HG03095 (cell line): ENCODE measurements at regions not wholly inside any gene's neighbourhood (a gene's known extent, or its start where the extent isn't known, plus 50 kb on each side); places are given as distances from the start of the nearest gene placed in this dataset.

Experiments
- ATAC-seq: cut with Tn5 transposase; IDR thresholded peaks from one replicate; pipeline ENCODE4 v1.9.1; 2021; ENCODE audit warnings: moderate library complexity; ENCODE audit not compliant: unreplicated experiment

DNA sequence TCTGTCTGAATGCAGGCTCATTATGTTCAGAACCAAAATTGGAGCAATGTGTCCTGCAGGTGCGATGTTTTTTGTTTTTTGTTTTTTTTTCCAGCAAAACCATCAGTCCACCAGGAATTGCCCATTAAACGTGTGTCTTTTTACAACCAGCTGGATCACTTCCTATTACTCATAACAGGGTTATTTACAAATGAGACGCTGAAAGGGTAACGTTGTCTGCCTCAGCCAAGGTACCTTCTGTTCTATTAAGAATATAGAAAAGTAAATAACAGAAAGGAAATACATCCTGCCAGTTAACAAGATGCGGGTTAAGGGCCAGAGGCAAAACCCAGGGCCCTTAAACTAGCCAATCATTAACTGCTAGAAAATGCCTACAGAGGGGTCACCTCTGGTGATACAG, 590.4 kb downstream of the TBC1D4 start:
- no peak for ATAC-seq

DNA sequence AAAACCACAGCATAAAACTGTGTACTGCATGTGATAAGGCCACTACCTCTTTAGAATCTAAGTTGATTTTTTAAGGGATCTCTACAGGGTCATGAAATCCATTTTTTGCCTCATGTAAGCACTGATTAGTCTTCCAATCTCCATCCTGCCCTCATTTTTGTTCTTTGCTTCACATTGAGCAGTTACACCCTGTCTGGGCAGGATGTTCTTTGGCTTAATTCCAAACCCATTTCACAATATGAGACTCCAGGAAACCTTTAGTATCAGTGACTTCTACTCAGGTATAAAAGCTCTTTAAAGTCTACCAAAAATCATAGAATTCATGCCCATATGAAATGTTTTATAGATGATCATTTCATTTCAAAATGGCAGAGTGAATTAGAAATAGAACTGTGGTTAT, 592.6 kb downstream of the TBC1D4 start:
- no peak for ATAC-seq

DNA sequence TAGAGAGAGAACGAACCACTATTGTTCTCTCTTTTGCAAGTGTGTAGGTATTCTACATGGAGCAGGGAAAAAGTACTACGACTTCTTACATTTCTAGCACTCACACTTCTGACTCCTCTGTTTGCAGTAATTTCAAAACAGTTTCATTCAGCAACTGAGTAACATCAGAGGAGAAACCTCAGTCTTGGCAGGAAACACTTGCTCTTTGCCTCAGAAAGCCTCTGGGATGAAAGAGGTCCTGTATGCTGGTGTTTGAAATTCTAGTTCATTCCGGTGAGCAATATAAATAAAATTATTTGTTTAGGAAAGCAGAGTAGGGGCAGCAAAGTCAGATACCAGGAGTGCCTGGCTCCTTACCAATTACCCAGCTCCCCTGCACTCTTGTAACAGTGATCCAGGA, 595.5 kb downstream of the TBC1D4 start:
- ATAC-seq = no peak

DNA sequence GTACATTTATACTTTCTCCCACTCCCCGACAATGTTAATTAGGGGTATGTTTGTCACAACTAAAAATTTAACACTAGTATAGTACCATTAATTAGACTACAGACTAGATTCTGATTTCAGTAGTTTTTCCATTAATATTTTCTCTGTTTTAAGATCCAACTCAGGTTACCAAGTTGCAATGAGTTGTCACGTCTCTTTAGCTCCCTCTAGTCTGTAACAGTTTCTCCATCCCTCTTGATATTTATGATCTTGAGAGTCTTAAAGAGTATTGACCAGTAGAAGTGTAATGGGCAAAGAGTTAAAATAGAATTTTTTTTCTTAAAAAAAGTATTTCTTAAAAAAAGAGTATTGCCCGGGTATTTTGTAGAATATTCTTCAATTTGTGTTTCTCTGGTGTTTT, 598.1 kb downstream of the TBC1D4 start:
- ATAC-seq = no peak

DNA sequence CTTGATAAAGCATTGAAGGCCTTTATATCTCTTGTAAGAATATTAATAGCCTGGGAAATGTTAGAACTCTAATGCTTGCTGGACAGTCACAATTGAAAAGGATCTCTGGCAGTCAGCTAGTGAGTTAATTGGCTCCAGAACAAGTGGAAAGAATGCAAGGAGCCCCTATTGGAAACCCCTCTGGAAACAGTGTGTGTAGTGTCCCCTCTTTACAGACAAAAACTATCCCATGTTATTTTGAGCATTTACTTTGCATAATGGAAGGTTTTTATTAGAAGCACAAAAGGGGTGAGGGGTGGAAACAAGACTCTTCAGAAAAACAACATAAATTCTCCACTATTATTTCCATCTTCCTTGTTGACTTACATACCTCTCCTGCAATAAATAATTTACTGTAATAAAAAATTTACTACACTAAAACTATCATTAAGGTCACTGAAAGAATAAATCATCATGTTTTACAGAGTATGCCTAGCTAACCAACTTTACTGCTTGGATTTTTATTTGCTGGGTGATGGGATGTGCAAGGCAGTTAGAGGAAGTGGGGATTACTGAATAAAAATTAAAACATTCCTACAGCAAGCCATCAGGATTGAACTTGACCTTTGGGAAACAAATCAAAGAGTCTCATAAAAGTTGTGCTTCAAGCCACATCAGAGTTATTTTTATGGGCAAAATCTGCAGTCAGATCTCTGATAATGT, 610.4 kb downstream of the TBC1D4 start:
- no peak for ATAC-seq

DNA sequence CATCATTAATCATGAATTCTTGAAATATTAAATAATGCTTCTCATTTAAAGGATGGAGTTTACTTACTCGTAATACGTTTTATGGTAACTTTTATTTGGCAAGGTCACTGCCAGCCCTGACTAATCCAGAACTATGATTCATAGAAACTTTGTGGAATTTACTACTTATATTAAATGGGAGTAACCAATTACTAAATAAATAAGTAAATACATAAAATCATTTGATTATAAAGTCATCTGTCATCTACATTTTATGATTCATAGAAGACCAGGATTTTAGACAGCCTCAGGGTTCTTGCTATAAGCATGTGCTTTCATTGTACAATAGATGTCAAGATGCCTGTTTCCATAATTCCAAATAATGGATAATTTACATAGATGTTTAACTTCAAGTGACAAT, 611.1 kb downstream of the TBC1D4 start:
- ATAC-seq = no peak

DNA sequence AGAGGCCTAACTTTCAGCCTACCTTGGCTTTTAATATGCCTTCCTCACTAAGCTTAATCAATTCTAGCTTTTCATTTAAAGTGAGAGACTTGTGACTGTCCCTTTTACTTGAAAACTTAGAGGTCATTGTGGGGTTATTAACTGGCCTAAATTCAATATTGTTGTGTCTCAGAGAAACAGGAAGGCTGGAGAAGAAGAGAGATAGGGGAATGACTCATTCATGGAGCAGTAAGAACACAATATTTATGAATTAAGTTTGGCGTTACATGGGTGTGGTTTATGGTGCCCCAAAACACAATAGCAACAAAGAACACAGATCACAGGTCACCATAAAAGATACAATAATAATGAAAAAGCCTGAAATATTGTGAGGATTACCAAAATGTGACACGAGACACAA, 612.1 kb downstream of the TBC1D4 start:
- ATAC-seq = no peak

DNA sequence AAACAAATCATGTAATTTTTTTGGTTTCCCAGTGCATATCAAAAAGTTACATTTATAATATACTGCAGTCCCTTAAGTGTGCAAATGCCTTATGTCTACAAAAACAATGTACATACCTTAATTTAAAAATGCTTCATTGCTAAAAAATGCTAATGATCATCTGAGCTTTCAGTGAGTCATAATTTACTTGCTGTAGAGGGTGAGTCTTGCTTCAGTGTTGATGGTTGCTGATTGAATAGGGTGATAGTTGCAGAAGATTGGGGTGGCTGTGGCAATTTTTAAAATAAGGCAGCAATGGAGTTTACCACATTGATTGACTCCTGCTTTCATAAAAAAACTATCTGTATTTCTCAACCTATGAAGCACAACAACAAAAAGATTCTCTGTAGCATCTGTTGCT, 613.9 kb downstream of the TBC1D4 start:
- no peak for ATAC-seq

DNA sequence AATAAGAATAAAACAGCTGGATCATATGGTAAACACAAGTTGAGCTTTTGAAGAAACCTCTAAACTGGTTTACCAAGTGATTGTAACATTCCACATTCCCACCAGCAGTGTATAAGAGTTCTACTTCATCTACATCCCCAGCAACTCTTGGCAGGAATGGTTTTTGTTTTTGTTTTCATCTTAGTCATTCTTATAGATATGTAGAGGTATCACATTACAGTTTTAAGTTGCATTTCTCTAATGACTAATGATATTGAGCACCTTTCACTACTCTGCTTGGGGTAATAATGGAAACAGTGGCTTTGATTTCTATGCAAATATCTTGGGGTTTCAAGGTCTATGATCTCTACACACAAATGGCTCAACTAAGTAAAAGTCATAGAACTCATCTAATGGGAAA, 614.5 kb downstream of the TBC1D4 start:
- no peak for ATAC-seq

DNA sequence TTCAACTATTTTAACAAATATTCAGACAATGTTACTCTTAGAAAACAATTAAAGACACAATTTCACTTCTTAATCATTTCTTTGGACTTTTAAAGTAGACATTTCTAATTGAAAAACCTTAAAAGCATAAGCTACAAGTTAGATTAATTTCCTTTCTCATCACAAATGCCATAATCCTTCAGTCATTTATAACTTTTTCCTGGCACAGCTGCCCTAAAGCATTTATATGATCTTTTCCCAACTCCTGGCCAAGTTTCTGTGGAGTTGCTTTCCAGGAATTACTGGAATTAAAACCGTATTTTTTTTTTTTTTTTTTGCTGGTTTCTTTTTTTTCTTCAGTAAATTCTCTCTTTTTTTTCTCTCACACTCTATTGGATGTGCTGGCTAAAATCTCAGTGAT, 615.9 kb downstream of the TBC1D4 start:
- ATAC-seq = no peak

DNA sequence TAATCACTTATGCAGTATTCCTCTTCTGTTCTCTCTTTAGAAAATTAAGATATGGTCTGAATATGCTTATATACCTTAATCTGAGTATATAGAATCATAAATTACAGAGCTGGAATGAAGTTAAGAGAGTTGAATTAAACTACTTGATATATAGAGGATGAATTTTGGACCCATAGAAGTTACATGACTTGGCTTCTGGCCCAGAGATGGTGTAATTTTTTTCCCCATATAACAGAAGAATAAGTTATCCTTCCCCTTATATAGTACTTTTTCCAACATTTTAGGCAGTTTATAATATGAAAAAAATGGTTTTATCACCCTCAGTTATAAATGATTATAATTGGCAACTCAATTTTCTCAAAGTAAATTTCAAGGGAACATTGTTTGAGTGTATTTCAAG, 616.3 kb downstream of the TBC1D4 start:
- no peak for ATAC-seq

DNA sequence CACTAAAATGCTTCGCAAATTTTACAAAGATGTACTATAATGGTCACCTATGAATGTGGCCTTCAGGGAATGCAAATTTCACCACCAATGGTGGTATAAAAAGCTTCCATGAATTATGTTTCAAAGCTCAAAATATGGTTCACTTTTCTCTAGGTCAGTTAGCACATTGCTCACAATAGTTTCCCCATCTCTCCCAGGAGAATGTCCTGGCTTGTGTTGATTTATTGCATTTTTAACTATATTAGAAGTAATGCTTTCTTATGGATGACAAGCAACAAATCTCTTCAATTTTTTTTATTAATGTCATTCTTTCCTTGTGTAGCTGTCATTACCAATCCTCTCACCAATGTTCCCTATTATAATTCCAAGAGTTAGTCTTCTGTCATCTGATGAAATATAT, 621.2 kb downstream of the TBC1D4 start:
- ATAC-seq = no peak

DNA sequence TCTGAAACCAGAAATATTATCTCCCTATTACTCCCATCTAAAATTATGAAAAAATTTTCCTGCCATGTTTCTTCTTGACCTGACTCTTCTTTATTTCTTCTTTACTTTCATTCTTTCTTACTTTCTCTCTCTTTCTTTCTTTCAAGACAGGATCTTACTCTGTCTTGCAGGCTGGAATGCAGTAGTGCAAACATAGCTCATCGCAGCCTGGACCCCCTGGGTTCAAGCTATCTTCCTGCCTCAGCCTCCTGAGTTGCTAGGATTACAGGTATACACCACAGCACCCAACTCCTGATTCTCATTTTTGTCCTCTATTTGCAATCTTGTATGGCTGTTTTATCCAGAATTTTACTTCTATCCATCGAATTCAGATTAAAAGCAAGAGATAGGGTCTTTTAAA, 631.1 kb downstream of the TBC1D4 start:
- ATAC-seq = no peak

DNA sequence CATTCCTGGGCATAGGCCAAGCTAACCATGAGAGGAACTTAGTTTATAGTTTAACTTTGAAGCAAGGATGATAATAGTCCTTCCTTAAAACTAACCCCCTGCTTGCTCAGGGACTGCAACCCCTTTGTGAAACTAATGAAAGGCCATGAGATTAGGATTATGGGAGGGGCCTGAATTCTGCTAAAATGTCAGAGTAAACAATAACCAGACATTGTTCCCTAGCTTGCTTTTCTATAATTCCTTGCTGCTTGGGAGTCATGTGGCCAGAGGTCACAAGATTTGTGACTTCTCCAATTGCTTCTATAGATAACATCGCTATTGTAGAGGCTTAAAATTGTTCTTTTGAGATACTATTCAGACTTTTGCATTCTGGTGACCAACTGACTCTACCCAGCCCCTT, 634.0 kb downstream of the TBC1D4 start:
- no peak for ATAC-seq

DNA sequence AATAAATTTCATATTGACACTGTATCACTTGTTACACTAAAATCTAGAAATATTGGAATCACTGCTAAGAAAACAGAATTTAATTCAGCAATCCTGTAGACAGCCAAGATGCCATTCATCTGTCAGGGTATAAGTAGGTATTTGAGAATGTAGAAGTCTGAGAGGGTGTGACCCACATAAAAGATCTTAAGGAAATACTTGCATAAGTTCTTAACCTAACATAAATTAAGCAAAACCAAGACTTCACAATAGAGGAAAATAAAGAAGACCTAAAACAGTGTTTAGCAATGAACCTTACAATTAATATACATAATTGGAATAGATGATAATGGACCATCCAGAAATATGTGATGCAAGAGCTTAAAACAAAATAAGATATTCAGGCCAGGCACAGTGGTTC, 636.2 kb downstream of the TBC1D4 start:
- no peak for ATAC-seq

DNA sequence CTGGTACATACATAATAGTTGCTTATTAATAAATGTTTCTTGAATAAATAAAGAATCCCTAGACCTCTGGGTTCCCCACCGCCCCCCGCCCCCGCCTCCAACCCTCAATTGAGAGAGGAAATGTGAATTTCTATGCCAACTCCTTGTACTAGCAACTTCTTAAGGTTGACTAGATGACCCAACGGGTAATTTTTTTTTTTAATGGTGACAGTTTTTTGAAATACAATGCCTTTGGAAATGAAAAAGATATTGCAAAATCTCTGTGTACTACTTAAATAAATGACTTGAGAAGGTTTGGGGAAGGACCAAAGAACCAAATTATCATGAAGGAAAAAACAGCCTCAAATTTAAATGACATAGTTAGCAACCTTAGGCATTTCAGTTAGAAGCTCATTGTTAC, 640.3 kb downstream of the TBC1D4 start:
- ATAC-seq = no peak

DNA sequence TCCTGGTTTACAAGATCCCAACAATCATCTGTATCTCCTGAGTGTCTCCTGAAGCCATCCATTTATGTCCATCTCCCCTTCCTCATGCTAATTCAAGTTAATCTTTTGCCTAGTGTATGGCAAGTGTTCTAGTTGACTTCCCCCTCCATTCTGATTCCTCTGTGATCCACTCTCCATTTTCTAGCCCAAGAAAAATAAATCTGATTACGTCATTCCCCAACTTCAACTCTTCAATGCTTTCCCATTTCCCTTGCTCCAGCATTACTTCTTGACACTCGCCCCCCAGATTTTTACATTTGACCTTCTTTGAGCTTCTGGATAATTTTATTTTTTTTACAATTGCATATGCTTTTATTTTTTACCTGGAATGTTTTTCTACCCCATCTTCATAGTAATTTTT, 640.8 kb downstream of the TBC1D4 start:
- ATAC-seq = no peak

DNA sequence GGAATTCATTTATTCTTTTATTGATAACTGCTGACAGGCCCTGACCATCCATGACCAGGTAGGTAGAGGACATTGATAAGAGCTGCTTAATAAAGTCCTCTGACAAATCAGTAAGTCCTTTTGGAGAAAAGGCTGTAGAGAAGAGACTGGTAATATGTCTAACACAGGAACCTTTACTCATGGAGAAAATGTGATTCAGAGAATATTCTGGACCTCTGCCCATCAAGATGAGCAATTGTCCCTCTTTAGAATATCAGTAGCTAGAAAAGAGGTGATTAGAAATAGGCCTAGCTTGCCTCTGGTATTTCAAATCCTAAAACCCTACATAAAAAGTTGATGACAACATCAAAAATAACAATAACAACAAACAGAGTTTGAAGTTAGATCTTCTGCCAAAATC, 642.3 kb downstream of the TBC1D4 start:
- ATAC-seq = no peak

DNA sequence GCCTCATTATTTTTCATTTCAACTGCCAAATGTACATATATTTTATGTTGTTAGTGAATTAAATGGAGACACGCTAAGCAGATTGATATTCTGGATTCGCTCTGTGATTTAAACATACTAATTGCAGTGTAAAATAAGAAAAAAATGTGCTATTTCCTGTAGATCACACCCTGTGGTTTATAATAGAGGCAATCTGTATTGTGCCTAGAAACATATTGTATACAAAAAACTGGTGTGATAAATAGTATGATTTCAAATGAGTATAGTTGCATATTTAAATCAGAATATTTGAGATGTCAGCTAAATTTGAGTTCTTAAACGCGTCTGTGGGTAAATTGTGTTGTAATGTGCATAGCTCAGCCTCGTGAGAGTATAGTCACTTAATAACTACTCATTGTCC, 643.9 kb downstream of the TBC1D4 start:
- no peak for ATAC-seq

DNA sequence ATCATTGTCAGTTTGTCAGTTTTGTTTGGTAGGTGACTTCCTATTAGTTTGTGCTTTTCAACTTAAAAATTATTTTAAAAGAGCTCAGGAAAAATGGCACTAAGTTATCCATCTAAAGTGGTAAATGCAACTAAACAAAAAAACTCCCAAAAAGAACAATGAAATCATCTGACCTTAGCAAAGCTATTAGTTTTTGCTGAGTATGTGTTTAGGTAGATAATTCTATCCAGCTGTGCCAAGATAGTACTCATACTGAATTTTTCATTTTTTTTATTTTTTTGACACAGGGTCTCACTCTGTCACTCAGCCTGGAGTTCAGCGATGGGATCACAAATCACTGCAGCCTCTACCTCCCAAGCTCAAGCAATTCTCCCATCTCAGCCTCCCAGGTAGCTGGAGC, 645.3 kb downstream of the TBC1D4 start:
- ATAC-seq = no peak

DNA sequence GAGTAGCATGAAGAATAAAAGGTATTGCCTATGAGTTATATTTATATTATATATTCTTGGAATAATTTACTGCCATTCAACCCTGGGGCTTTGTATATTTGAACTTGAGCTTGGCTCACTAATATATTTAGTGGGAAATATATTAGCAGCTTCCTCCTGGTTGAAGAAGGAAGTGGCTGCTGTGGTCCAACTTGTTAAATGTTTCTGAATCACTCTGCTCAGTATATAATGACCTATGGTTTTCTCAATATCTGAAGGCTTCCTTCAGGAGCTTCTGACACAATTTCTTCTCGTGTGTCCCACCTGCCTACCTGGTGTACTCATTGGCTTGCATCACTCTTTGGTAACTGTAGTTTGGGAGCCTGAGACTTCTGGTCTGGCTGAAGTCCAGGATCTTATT, 646.4 kb downstream of the TBC1D4 start:
- no peak for ATAC-seq

DNA sequence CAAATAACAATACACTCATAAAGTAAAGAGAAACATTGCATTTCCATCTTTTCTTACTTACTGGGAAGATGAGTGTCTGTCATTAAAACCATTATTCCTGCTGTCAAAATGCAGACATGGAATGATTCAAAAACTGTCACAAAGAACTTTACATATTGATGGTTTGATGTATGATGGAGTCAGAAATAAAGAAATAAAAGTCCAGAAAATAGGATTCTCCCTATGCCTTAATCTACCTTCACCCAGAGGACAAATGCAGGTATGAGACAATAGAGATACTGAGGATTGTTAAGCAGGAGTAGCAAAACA, 656.1 kb downstream of the TBC1D4 start:
- no peak for ATAC-seq

DNA sequence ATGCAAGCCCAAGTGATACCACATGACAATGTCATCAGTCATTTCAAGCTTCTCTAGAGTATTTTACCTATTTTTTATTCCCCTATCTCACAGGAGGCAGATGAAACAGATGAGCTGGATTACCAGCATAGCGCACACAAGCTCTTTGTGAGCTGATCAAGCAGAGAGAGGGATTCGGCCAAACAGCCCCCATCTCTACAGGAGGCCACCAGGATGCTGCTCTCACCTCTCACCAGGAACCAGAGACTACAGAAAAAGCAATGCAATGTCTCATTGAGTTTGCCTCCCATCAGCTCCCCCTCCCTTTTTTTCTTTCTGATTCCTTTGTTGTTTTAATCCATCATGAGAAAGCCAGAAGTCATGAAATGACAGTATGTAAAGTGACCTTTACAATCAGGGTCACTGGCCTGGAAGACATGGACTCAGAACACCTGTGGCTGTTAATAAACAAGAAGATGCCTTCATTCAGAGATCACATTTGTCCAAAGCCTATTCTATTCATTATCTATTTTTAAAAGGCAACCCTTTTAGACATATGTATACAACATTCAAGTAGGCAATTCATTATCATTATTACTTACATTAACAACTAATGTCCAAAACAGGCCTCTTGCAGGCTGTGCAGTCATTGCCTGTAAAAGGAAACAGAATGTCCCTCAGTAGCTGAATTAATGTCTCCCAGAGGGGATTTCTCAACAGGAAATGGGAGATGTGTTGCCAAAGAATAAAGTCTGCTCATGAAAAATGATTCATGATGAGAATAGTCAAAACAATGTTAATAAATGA, 656.6 kb downstream of the TBC1D4 start:
- ATAC-seq = no peak
